ENCODE measurements at regions not wholly inside any gene's neighbourhood (a gene's known extent, or its start where the extent isn't known, plus 50 kb on each side); places are given as distances from the start of the nearest gene placed in this dataset.

DNA sequence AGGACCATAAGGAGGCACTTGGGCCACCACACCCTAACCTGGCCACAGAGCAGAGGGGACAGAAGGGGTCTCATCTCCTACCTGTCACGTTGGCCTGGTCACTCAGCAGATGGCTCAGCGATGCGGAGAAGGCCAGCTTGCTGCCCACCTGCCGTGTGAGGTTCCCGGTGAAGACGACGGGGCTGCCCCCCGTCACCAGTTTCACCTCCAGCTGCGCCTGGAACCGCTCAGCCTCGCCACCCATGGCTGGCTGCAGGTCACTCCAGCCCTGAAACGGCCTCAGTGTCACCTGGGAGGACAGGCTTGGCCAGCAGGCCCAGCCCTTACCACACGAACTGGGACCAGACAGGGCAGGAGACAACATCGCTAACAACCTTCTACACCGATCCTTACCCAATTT, 116.8 kb downstream of the RMI2 start:
- TF ChIP-seq, protein P1, sequence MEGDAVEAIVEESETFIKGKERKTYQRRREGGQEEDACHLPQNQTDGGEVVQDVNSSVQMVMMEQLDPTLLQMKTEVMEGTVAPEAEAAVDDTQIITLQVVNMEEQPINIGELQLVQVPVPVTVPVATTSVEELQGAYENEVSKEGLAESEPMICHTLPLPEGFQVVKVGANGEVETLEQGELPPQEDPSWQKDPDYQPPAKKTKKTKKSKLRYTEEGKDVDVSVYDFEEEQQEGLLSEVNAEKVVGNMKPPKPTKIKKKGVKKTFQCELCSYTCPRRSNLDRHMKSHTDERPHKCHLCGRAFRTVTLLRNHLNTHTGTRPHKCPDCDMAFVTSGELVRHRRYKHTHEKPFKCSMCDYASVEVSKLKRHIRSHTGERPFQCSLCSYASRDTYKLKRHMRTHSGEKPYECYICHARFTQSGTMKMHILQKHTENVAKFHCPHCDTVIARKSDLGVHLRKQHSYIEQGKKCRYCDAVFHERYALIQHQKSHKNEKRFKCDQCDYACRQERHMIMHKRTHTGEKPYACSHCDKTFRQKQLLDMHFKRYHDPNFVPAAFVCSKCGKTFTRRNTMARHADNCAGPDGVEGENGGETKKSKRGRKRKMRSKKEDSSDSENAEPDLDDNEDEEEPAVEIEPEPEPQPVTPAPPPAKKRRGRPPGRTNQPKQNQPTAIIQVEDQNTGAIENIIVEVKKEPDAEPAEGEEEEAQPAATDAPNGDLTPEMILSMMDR (IDR thresholded peaks at IDR 0.05; ENCODE audit: insufficient read depth, low read depth, low read length): no peak
- TF ChIP-seq EZH2 (IDR thresholded peaks at IDR 0.05; ENCODE audit: insufficient read depth, low read length): no peak

Measured in astrocyte (in vitro differentiated cells and primary cell).